Large intestine (tissue), 3 donors: ENCODE measurements at regions not wholly inside any gene's neighbourhood (a gene's known extent, or its start where the extent isn't known, plus 50 kb on each side); places are given as distances from the start of the nearest gene placed in this dataset.

Source experiments
- DNase-seq, 2 donors: peaks; one replicate each; pipeline versions ENCODE4 v3.0.0 to v3.0.0-alpha.2; 2013
- H3K27ac ChIP-seq: one replicate; pipeline ENCODE4 v1.5.1; 2013; ENCODE audit warnings: low read length
- H3K27me3 ChIP-seq: 2 replicates; pipeline ENCODE4 v1.6.1; 2013; ENCODE audit warnings: low read length; ENCODE audit not compliant: control insufficient read depth, insufficient read depth
- H3K36me3 ChIP-seq: 2 replicates; pipeline ENCODE4 v1.6.1; 2013; ENCODE audit warnings: low read length; ENCODE audit not compliant: control insufficient read depth, insufficient read depth
- H3K4me1 ChIP-seq: one replicate; pipeline ENCODE4 v1.6.1; 2013; ENCODE audit warnings: low read length; ENCODE audit not compliant: control insufficient read depth, insufficient read depth
- H3K4me3 ChIP-seq: one replicate; pipeline ENCODE4 v1.5.1; 2013; ENCODE audit warnings: low read length
- H3K9me3 ChIP-seq: one replicate; pipeline ENCODE4 v1.6.1; 2013; ENCODE audit warnings: mild to moderate bottlenecking, low read depth, low read length, moderate library complexity; ENCODE audit not compliant: control insufficient read depth
- WGBS: methylation state at CpG from one replicate; pipeline ENCODE4 v1.1.5; 2013; ENCODE audit warnings: low lambda C conversion rate; ENCODE audit not compliant: insufficient coverage; 5-methylcytosine and 5-hydroxymethylcytosine counted together

GRCh38 chr10:36063396-36063795 lies 421.3 kb upstream of the FZD8 start:
- H3K9me3 ChIP-seq = peaks cover 10% of the 10 kb centered on the region
- H3K27me3 ChIP-seq = no peaks in the 10 kb centered on the region
- no CpG with 5 or more reads among the region's 7 CpGs for WGBS

DNA sequence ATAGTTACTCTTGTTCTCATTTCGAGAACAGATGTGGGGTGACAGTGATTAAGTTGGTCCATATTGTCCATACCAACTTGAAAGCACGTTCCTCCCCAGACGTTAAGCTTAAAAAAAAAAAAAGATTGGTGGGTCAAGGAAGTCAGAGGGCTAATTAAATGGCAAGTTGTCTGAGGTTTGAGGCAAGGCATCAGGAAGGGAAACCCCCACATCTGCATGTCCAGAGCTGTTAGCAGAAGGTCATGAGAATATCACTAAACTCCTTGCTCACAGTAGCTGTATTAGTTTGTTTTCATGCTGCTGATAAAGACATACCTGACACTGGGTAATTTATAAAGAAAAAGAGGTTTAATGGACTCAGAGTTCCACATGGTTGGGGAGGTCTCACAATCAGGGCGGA lies 415.6 kb upstream of the FZD8 start:
- no peaks in the 10 kb centered on the region for H3K9me3 ChIP-seq
- H3K27ac ChIP-seq = no peak overlapping the region
- DNase-seq = no peak
- no peak overlapping the region for H3K4me3 ChIP-seq
- H3K4me1 ChIP-seq = no peaks in the 10 kb centered on the region
- WGBS = no CpG with 5 or more reads among the region's 4 CpGs
- H3K36me3 ChIP-seq = no peaks in the 10 kb centered on the region
- H3K27me3 ChIP-seq = no peaks in the 10 kb centered on the region

More at GRCh38 chr10:36063396-36063795, 421.3 kb upstream of the FZD8 start:
- Histone ChIP-seq H3K4me1 (no peaks in the 10 kb centered on the region), H3K36me3 (no peaks in the 10 kb centered on the region), H3K4me3 (no peak overlapping the region), H3K27ac (no peak overlapping the region)
- no peak for DNase-seq

DNA sequence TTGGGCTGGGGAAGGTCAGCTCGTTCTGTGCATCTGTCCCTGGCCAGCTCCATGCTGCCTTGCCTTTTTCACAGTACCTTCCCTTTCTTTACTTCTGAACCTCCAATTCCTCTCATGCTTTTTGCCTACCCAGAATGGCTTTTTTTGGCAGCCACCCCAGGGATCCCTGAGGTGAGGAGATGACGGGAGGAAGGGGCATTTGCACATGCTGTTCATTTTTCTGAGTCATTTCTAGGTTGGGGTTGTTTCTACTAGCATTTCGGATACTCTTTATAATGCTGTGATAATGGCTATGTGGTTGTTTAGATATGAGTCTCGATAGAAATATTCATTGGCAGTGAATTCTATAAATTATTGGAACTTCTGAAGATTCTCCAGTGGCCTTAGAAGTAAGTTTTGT lies 415.1 kb upstream of the FZD8 start:
- WGBS = 100% methylated on average over 1 of the region's 4 CpGs
- H3K27ac ChIP-seq = no peak overlapping the region
- no peak for DNase-seq
- no peaks in the 10 kb centered on the region for H3K4me1 ChIP-seq
- no peaks in the 10 kb centered on the region for H3K27me3 ChIP-seq
- H3K36me3 ChIP-seq = no peaks in the 10 kb centered on the region
- H3K4me3 ChIP-seq = no peak overlapping the region
- no peaks in the 10 kb centered on the region for H3K9me3 ChIP-seq

DNA sequence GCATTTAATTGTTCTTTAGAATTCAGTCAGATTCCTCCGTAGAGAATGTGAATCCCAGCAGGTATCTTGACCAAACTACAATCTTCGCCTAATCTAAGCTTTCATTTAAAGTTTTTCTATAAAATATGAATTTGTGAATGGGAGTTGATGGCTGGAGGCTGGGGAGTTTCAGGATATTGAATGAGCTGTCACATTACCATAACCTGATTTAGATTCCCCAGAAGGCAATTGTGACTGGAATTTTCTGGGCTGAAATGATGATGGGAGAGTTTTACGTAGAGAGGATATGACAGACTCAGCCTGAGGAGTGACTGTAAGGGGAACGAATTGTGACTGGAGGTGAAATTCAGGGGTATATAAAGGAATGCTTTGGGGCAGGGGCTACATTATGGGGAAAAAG lies 411.7 kb upstream of the FZD8 start:
- Histone ChIP-seq H3K9me3 (no peaks in the 10 kb centered on the region), H3K4me1 (no peaks in the 10 kb centered on the region), H3K36me3 (no peaks in the 10 kb centered on the region), H3K4me3 (no peak overlapping the region), H3K27me3 (no peaks in the 10 kb centered on the region), H3K27ac (no peak overlapping the region)
- 76% methylated on average over 2 of the region's 4 CpGs for WGBS
- no peak for DNase-seq

DNA sequence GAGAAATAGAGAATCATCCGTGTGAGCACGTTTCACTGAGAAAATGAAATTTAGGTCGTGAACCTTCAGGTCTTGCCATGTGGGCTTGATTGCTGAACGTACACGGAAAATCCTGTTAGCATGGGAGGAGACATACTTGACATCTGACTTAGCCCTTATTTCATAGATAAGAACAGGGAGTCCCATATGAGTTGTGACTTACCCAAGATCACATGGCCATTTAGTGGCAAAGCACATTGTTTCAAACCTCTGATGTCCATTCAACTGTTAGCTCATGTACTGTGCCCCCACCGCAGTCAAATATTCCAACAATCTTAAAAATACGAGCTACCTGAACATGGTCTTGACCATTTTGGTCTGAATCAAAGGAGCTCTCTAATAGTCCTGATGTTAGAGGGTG lies 411.2 kb upstream of the FZD8 start:
- WGBS = no CpG with 5 or more reads among the region's 7 CpGs
- no peaks in the 10 kb centered on the region for H3K27me3 ChIP-seq
- no peaks in the 10 kb centered on the region for H3K36me3 ChIP-seq
- no peak for DNase-seq
- H3K27ac ChIP-seq = no peak overlapping the region
- H3K9me3 ChIP-seq = no peaks in the 10 kb centered on the region
- no peak overlapping the region for H3K4me3 ChIP-seq
- no peaks in the 10 kb centered on the region for H3K4me1 ChIP-seq

- H3K9me3 ChIP-seq = no peaks in the 10 kb centered on the region
- H3K4me3 ChIP-seq = no peak overlapping the region
- H3K27ac ChIP-seq = no peak overlapping the region
- no peaks in the 10 kb centered on the region for H3K27me3 ChIP-seq
- H3K36me3 ChIP-seq = no peaks in the 10 kb centered on the region
- no peak for DNase-seq
- WGBS = 80% methylated on average over 1 of the region's 4 CpGs
- H3K4me1 ChIP-seq = no peaks in the 10 kb centered on the region
Observed at GRCh38 chr10:36051500-36051991, 409.4 kb upstream of the FZD8 start.

- H3K27ac ChIP-seq = no peak overlapping the region
- whole genome bisulfite sequencing = 85% methylated on average over 2 of the region's 7 CpGs
- no peak overlapping the region for H3K4me3 ChIP-seq
- H3K27me3 ChIP-seq = no peaks in the 10 kb centered on the region
- H3K4me1 ChIP-seq = no peaks in the 10 kb centered on the region
- no peak for DNase-seq
- no peaks in the 10 kb centered on the region for H3K9me3 ChIP-seq
- H3K36me3 ChIP-seq = no peaks in the 10 kb centered on the region
Observed at GRCh38 chr10:36050763-36051499, 408.8 kb upstream of the FZD8 start.

DNA sequence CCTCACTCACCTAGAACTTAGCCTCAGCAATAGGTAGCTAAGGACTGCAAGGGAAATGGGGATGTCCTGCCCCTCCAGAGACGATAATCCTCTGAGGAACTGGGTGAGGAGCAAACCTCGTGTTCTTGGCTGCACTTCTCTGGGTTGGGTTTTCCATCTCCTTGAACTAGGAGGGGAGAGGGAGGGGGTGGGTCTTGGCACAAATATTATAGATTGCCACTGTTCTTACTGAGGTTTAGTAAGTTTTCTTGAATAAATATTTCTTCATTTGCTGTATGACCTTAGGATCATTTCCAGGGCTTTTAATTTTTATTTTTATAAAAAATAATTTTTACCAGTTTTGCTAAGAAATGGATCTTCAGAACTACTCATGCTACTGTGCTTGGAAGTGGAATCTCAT lies 406.7 kb upstream of the FZD8 start:
- no peak for DNase-seq
- H3K4me1 ChIP-seq = no peaks in the 10 kb centered on the region
- H3K4me3 ChIP-seq = no peak overlapping the region
- H3K27ac ChIP-seq = no peak overlapping the region
- no peaks in the 10 kb centered on the region for H3K27me3 ChIP-seq
- no peaks in the 10 kb centered on the region for H3K9me3 ChIP-seq
- no peaks in the 10 kb centered on the region for H3K36me3 ChIP-seq
- no CpG with 5 or more reads among the region's 2 CpGs for WGBS

DNA sequence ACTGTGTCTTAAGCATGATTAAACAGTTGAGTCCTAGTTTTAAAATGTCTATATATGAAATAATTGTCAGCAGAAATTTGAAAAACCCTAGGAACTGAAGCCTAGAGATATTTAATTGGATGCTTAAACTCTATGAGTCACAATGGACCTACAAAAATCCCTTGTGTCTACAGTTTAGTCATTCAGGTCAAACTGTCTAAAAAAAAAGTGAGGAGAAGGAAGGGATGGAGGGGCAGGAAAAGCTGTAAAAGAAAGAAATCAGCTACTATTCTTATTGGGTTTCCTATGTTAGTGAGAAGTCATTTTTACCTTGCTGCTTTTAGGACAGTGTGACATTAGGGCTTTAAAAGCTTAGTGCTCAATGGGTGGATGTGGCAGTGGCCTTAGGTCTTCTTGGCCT lies 406.1 kb upstream of the FZD8 start:
- Histone ChIP-seq H3K4me3 (no peak overlapping the region), H3K27me3 (no peaks in the 10 kb centered on the region)
- DNase-seq = no peak

DNA sequence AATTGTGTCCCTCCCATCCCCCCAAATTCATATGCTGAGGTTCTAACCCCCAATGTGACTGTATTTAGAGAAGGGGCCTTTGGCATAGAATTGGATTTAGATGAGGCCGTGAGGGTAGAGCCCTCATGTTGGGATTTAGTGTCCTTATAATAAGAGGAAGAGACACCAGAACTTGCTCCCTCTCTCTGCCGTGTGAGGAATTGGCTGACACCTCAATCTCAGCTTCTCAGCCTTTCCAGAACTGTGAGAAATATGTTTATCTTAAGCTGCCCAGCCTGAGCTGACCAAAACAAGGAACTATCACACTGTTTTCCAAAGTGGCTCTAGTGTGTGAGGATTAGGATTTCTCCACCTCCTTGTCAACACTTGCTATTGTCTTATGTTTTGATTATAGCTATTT lies 400.0 kb upstream of the FZD8 start:
- Histone ChIP-seq H3K27me3 (no peaks in the 10 kb centered on the region), H3K4me1 (no peaks in the 10 kb centered on the region), H3K4me3 (no peak overlapping the region), H3K9me3 (no peaks in the 10 kb centered on the region), H3K36me3 (no peaks in the 10 kb centered on the region), H3K27ac (no peak overlapping the region)
- DNase-seq = no peak
- WGBS = no CpG with 5 or more reads among the region's 2 CpGs

More for the DNA sequence above, 406.1 kb upstream of the FZD8 start:
- Histone ChIP-seq H3K36me3 (no peaks in the 10 kb centered on the region), H3K4me1 (no peaks in the 10 kb centered on the region), H3K9me3 (no peaks in the 10 kb centered on the region), H3K27ac (no peak overlapping the region)

- Histone ChIP-seq H3K36me3 (no peaks in the 10 kb centered on the region), H3K27me3 (no peaks in the 10 kb centered on the region), H3K4me1 (no peaks in the 10 kb centered on the region), H3K9me3 (no peaks in the 10 kb centered on the region), H3K27ac (no peak overlapping the region), H3K4me3 (no peak overlapping the region)
- no CpG with 5 or more reads among the region's 3 CpGs for WGBS
- DNase-seq = no peak
Observed at GRCh38 chr10:36038316-36038955, 396.3 kb upstream of the FZD8 start.
